AG10803 (cell line): ENCODE measurements at regions not wholly inside any gene's neighbourhood (a gene's known extent, or its start where the extent isn't known, plus 50 kb on each side); places are given as distances from the start of the nearest gene placed in this dataset.

Experiments used
- DNase-seq: peaks from one replicate; pipeline ENCODE4 v3.0.0; 2010; ENCODE audit warnings: low read depth
- H3K4me3 ChIP-seq: 2 replicates; pipeline ENCODE4 v1.5.1; 2011; ENCODE audit warnings: mild to moderate bottlenecking, low read length, control low read depth
- TF ChIP-seq, protein P1 (sequence below): conservative IDR thresholded peaks from 2 replicates; pipeline ENCODE4 v1.5.1; 2011; ENCODE audit warnings: mild to moderate bottlenecking, low read length, control low read depth, inconsistent platforms

DNA sequence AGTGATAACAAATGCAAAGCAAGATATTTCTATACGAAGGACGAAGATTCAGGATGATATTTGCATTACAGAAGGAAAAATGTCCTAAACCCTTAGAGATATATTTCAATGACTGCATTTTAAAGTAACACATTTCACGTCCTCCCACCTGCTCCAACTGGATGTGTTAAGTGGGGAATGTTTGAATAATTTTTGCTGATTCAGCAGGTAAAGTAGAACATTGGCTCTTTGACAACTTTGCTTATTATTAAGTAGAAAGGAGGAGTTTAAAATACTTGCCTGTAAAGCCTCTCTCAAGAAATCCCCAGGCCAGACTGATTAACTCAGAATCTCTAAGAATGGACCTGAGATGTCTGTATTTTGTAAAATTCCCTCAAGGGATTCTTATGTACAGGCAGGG, 1165.2 kb upstream of the PRKX start:
- DNase-seq, result no peak
- TF ChIP-seq, protein P1, sequence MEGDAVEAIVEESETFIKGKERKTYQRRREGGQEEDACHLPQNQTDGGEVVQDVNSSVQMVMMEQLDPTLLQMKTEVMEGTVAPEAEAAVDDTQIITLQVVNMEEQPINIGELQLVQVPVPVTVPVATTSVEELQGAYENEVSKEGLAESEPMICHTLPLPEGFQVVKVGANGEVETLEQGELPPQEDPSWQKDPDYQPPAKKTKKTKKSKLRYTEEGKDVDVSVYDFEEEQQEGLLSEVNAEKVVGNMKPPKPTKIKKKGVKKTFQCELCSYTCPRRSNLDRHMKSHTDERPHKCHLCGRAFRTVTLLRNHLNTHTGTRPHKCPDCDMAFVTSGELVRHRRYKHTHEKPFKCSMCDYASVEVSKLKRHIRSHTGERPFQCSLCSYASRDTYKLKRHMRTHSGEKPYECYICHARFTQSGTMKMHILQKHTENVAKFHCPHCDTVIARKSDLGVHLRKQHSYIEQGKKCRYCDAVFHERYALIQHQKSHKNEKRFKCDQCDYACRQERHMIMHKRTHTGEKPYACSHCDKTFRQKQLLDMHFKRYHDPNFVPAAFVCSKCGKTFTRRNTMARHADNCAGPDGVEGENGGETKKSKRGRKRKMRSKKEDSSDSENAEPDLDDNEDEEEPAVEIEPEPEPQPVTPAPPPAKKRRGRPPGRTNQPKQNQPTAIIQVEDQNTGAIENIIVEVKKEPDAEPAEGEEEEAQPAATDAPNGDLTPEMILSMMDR, result no peak
- no peak overlapping the region for H3K4me3 ChIP-seq

- DNase-seq, result no peak
- no peak overlapping the region for H3K4me3 ChIP-seq
- TF ChIP-seq, protein P1, result no peak
These were observed 1162.8 kb upstream of the PRKX start for GRCh38 chrX:4876268-4876667.

DNA sequence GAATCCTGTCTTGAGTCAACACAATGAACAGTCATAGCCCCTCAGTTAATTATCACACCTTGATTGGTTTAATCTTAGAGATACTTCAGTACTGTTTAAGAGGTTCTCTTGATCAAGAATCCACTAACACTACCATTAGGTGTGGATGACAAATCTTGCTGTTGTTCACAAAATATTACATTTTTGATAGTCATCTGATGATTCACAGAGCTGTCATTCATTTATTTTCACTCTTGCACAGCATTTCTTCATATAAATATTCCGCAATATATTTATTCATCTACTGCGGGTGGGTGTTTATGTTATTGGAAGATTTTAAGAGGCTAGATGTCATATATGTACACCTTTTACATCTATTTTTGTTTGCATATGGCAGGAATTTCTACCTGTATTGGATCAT, 1138.1 kb upstream of the PRKX start:
- no peak overlapping the region for H3K4me3 ChIP-seq
- TF ChIP-seq, protein P1, result no peak

DNA sequence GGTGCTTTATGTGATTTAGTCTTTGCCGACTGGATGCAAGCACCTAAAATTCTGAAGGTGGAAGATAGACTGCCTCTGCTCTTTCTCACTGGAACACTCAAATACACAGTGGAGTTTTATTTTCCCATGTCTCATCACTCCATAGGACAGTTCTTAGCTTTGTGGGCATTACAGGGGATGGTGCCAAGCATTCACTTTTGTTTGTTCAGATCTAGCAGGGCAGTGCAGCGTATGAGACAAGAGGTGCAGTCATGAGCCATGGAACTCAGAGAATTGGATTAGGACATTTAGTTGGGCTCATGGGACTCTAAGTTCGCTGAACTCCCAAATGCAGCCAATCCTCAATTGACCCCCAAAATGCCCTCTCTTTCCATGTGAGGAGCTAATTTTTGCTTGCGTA, 1136.9 kb upstream of the PRKX start:
- no peak for DNase-seq
- TF ChIP-seq, protein P1, result no peak
- H3K4me3 ChIP-seq, result no peak overlapping the region

More for the DNA sequence above, 1138.1 kb upstream of the PRKX start:
- no peak for DNase-seq

DNA sequence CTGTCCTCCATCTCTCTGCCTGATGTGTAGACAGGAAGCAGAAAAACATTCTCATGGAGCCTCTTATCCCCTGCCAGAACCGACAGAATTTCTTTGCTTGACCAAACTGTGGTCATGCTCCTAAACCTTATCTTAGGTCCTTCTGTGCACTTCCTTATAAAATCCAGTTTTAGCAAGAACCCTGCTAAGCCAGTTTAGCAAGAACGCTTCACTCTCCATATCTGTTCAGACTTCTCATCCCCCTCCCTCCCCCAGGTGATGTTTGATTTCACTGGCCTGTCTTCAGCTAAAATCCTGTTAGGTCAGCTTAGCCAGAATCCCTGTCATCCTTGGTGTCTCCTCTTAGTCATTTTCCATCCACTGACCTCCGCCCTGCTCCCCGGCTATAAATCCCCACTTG, 1130.9 kb upstream of the PRKX start:
- DNase-seq, result no peak
- TF ChIP-seq, protein P1, result no peak

GRCh38 chrX:4841216-4841745, 1127.8 kb upstream of the PRKX start:
- DNase-seq, result no peak
- TF ChIP-seq, protein P1, result no peak
- no peak overlapping the region for H3K4me3 ChIP-seq

More for the DNA sequence above, 1130.9 kb upstream of the PRKX start:
- no peak overlapping the region for H3K4me3 ChIP-seq

- DNase-seq, result no peak
- TF ChIP-seq, protein P1, result no peak
- H3K4me3 ChIP-seq, result no peak overlapping the region
These were observed 1118.1 kb upstream of the PRKX start for GRCh38 chrX:4831574-4831973.
